ENCODE measurements at regions not wholly inside any gene's neighbourhood (a gene's known extent, or its start where the extent isn't known, plus 50 kb on each side); places are given as distances from the start of the nearest gene placed in this dataset.

GRCh38 chr2:41078341-41078740, 626.5 kb upstream of the SLC8A1 start:
- Histone ChIP-seq H3K9ac (ENCODE audit: insufficient read depth, low read length, poor library complexity, severe bottlenecking) (no peak overlapping the region), H3K27ac (ENCODE audit: low read depth in 1 of 2, low read length in 2 of 2) (no peak overlapping the region), H2AFZ (ENCODE audit: insufficient read depth, low read depth, low read length, poor library complexity, severe bottlenecking) (no peak overlapping the region), H3K4me3 (replicated peaks in 1 of 3; ENCODE audit: low read depth in 2 of 3, low read length in 3 of 3) (no peak overlapping the region), H3K4me2 (replicated peaks; ENCODE audit: extremely low read depth, low read length, poor library complexity, severe bottlenecking) (no peak overlapping the region), H3K27me3 (ENCODE audit: control insufficient read depth in 2 of 2, insufficient read depth in 2 of 2, low read length in 2 of 2) (no peaks in the 10 kb centered on the region), H4K20me1 (ENCODE audit: insufficient read depth, low read length) (no peaks in the 10 kb centered on the region), H3K36me3 (replicated peaks in 1 of 2; ENCODE audit: control insufficient read depth in 1 of 2, insufficient read depth in 2 of 2, low read length in 2 of 2) (no peaks in the 10 kb centered on the region), H3K9me3 (replicated peaks in 1 of 2; ENCODE audit: control insufficient read depth in 1 of 2, insufficient read depth in 1 of 2, low read length in 2 of 2) (peaks cover 0 to 3% of the 10 kb centered on the region in 2 donors), H3K4me1 (ENCODE audit: control insufficient read depth in 1 of 2, insufficient read depth in 2 of 2, low read length in 2 of 2) (no peaks in the 10 kb centered on the region), H3K79me2 (ENCODE audit: insufficient read depth, low read length) (no peaks in the 10 kb centered on the region)
- Mint-ChIP-seq H3K9me3 (peaks cover 0 to 6% (median 3%) of the 10 kb centered on the region in 7 donors), H3K4me3 (no peak overlapping the region), H3K36me3 (no peaks in the 10 kb centered on the region), H3K27me3 (ENCODE audit: low read depth in 3 of 3) (no peaks in the 10 kb centered on the region), H3K4me1 (no peaks in the 10 kb centered on the region), H3K27ac (no peak overlapping the region)
- intact Hi-C loops (cut with micrococcal nuclease), result no loop called here
- DNase-seq, result no peak
- no CpG with 5 or more reads among the region's 1 CpG for WGBS (ENCODE audit: insufficient coverage)
- TF ChIP-seq CTCF (IDR thresholded peaks at IDR 0.05), result no peak

- H3K4me2 ChIP-seq (replicated peaks; ENCODE audit: extremely low read depth, low read length, poor library complexity, severe bottlenecking), result no peak overlapping the region
- no peaks in the 10 kb centered on the region for H4K20me1 ChIP-seq (ENCODE audit: insufficient read depth, low read length)
- no peaks in the 10 kb centered on the region for H3K36me3 ChIP-seq (replicated peaks in 1 of 2; ENCODE audit: control insufficient read depth in 1 of 2, insufficient read depth in 2 of 2, low read length in 2 of 2)
- no peak overlapping the region for H3K27ac ChIP-seq (ENCODE audit: low read depth in 1 of 2, low read length in 2 of 2)
- intact Hi-C loops (cut with micrococcal nuclease), result no loop called here
- no peak for DNase-seq
- no peaks in the 10 kb centered on the region for H3K79me2 ChIP-seq (ENCODE audit: insufficient read depth, low read length)
- no peaks in the 10 kb centered on the region for H3K4me1 Mint-ChIP-seq
- H3K27me3 ChIP-seq (ENCODE audit: control insufficient read depth in 2 of 2, insufficient read depth in 2 of 2, low read length in 2 of 2), result no peaks in the 10 kb centered on the region
- no peak overlapping the region for H3K4me3 ChIP-seq (replicated peaks in 1 of 3; ENCODE audit: low read depth in 2 of 3, low read length in 3 of 3)
- TF ChIP-seq CTCF (IDR thresholded peaks at IDR 0.05), result no peak
- no peak overlapping the region for H3K4me3 Mint-ChIP-seq
- H3K36me3 Mint-ChIP-seq, result no peaks in the 10 kb centered on the region
- no peaks in the 10 kb centered on the region for H3K4me1 ChIP-seq (ENCODE audit: control insufficient read depth in 1 of 2, insufficient read depth in 2 of 2, low read length in 2 of 2)
- H2AFZ ChIP-seq (ENCODE audit: insufficient read depth, low read depth, low read length, poor library complexity, severe bottlenecking), result no peak overlapping the region
- peaks cover 0 to 7% (median 3%) of the 10 kb centered on the region in 7 donors for H3K9me3 Mint-ChIP-seq
- WGBS (ENCODE audit: insufficient coverage), result no CpG with 5 or more reads among the region's 1 CpG
- peaks cover 0 to 3% of the 10 kb centered on the region in 2 donors for H3K9me3 ChIP-seq (replicated peaks in 1 of 2; ENCODE audit: control insufficient read depth in 1 of 2, insufficient read depth in 1 of 2, low read length in 2 of 2)
- H3K9ac ChIP-seq (ENCODE audit: insufficient read depth, low read length, poor library complexity, severe bottlenecking), result no peak overlapping the region
- H3K27me3 Mint-ChIP-seq (ENCODE audit: low read depth in 3 of 3), result no peaks in the 10 kb centered on the region
- H3K27ac Mint-ChIP-seq, result no peak overlapping the region
Measured at GRCh38 chr2:41079011-41079410, 627.1 kb upstream of the SLC8A1 start.
